ENCODE measurements at regions not wholly inside any gene's neighbourhood (a gene's known extent, or its start where the extent isn't known, plus 50 kb on each side); places are given as distances from the start of the nearest gene placed in this dataset.

MicroRNA genes in the stretch of these regions (microRNA counts, 767-probe panel; counts per million panel counts)
- microRNA hsa-miR-302f, result 1,411 to 2,210 counts per million in 2 donors

Small RNAs in the stretch of these regions (microRNA-seq; reads per million reads assigned to microRNA genes)
- 0 reads per million in 4 donors for gene MIR302F

Data from heart left ventricle (tissue), 4 donors.